Lower leg skin (tissue), 3 donors: ENCODE measurements at regions not wholly inside any gene's neighbourhood (a gene's known extent, or its start where the extent isn't known, plus 50 kb on each side); places are given as distances from the start of the nearest gene placed in this dataset.

ENCODE experiments used
- POLR2A ChIP-seq, 2 donors: fragments of 450-650 bp; IDR thresholded peaks; one replicate each; pipeline ENCODE4 v1.6.1; 2016 to 2017; ENCODE audit warnings: antibody characterized with exemption in 2 of 2, mild to moderate bottlenecking in 1 of 2, moderate library complexity in 1 of 2
- TF ChIP-seq, protein P1 (sequence below), 3 donors: fragments of 450-650 bp; IDR thresholded peaks; one replicate each; pipeline ENCODE4 v1.5.1; 2016; ENCODE audit warnings: antibody characterized with exemption in 3 of 3, mild to moderate bottlenecking in 3 of 3, moderate library complexity in 2 of 3

- TF ChIP-seq, protein P1, sequence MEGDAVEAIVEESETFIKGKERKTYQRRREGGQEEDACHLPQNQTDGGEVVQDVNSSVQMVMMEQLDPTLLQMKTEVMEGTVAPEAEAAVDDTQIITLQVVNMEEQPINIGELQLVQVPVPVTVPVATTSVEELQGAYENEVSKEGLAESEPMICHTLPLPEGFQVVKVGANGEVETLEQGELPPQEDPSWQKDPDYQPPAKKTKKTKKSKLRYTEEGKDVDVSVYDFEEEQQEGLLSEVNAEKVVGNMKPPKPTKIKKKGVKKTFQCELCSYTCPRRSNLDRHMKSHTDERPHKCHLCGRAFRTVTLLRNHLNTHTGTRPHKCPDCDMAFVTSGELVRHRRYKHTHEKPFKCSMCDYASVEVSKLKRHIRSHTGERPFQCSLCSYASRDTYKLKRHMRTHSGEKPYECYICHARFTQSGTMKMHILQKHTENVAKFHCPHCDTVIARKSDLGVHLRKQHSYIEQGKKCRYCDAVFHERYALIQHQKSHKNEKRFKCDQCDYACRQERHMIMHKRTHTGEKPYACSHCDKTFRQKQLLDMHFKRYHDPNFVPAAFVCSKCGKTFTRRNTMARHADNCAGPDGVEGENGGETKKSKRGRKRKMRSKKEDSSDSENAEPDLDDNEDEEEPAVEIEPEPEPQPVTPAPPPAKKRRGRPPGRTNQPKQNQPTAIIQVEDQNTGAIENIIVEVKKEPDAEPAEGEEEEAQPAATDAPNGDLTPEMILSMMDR (IDR thresholded peaks at IDR 0.05), result no peak
- TF ChIP-seq POLR2A (IDR thresholded peaks at IDR 0.05), result no peak
Measured at GRCh38 chr6:131394768-131395432, 178.1 kb upstream of the ARG1 start.
